ENCODE measurements at regions not wholly inside any gene's neighbourhood (a gene's known extent, or its start where the extent isn't known, plus 50 kb on each side); places are given as distances from the start of the nearest gene placed in this dataset.

DNA sequence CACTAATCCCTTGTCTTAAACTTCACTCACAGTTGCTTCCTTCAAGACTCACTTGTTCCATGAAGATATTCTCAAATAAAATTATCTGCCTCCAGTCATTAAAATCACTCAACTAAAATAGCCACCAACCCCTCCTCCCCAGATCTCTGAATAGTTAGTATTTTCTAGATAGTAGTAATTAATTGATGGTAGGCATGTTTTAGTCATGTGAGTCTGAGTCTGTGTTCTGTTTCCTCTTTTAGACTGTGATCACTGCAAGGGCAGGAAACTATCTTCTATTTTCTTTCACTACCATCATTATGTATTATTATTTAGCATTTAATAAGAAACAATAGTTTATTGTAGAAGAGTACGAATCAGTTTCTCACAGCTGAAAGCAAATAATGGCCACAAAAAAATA is 1080.5 kb downstream of the IGSF11 start:
- ATAC-seq (no peak), FAIRE-seq (no peak), DNase-seq (ENCODE audit: extremely low read depth in 1 of 4, low spot score in 3 of 4) (no peak)
- Histone ChIP-seq H3K4me2 (ENCODE audit: insufficient read depth, low read length) (no peak overlapping the region), H3K27me3 (ENCODE audit: control insufficient read depth in 2 of 2, insufficient read depth in 2 of 2, low read length in 2 of 2) (no peaks in the 10 kb centered on the region), H4K20me1 (replicated peaks; ENCODE audit: control insufficient read depth, insufficient read depth, low read length) (no peaks in the 10 kb centered on the region), H3K9me1 (ENCODE audit: control insufficient read depth, insufficient read depth, low read length) (no peaks in the 10 kb centered on the region), H2AFZ (ENCODE audit: low read depth, low read length) (no peak overlapping the region), H3K9ac (ENCODE audit: insufficient read depth in 1 of 2, low read depth in 2 of 2, low read length in 2 of 2) (no peak overlapping the region), H3K36me3 (ENCODE audit: control insufficient read depth, insufficient read depth, low read length) (no peaks in the 10 kb centered on the region), H3K79me2 (ENCODE audit: control insufficient read depth, insufficient read depth, low read length) (no peaks in the 10 kb centered on the region), H3K9me3 (replicated peaks; ENCODE audit: control insufficient read depth, insufficient read depth, low read depth, low read length) (no peaks in the 10 kb centered on the region), H3K27ac (ENCODE audit: extremely low read depth, low read depth, low read length) (no peak overlapping the region), H3K4me1 (replicated peaks in 1 of 2; ENCODE audit: control insufficient read depth in 2 of 2, insufficient read depth in 2 of 2, low read length in 2 of 2) (no peaks in the 10 kb centered on the region), H3K4me3 (no peak overlapping the region)
- TF ChIP-seq ZNF561 (CRISPR knock-in tag; conservative IDR thresholded peaks at IDR 0.05) (no peak), MECOM (CRISPR knock-in tag; IDR thresholded peaks at IDR 0.05) (no peak)
- in situ Hi-C loops (cut with MboI), result no loop called here
- no TSS peak for BruUV-seq (replicated peaks)
- POLR2A ChIA-PET, result no interaction called here
- CTCF ChIA-PET (ENCODE audit: low intra/inter-chr PET ratio), result no interaction called here
- intact Hi-C loops (cut with micrococcal nuclease), result no loop called here
- WGBS (ENCODE audit: insufficient coverage, low coverage, missing lambda C conversion rate), result 0% methylated on average over 1 of the region's 1 CpG

DNA sequence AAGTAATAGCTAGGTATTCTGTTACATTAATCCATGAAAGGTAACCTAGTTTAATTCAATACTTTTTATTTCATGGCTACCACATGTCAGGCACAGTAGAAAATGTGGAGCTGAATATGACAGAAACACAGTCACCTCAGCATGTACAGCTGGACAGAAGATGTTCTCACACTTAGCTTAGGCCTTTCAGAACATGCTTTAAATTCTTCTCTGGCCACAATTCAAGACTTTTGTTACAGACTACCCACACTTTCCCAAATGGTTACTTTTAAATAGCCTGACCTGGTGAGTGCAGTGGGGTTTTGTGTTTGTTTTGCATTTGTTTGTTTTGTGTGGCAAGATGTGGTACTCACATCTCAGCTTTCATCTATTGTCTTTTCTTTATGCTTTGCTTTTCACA is 1079.5 kb downstream of the IGSF11 start:
- intact Hi-C loops (cut with micrococcal nuclease), result no loop called here
- Histone ChIP-seq H3K9me3 (replicated peaks; ENCODE audit: control insufficient read depth, insufficient read depth, low read depth, low read length) (no peaks in the 10 kb centered on the region), H3K27me3 (ENCODE audit: control insufficient read depth in 2 of 2, insufficient read depth in 2 of 2, low read length in 2 of 2) (no peaks in the 10 kb centered on the region), H3K4me3 (no peak overlapping the region), H3K27ac (ENCODE audit: extremely low read depth, low read depth, low read length) (no peak overlapping the region), H3K4me1 (replicated peaks in 1 of 2; ENCODE audit: control insufficient read depth in 2 of 2, insufficient read depth in 2 of 2, low read length in 2 of 2) (no peaks in the 10 kb centered on the region), H3K36me3 (ENCODE audit: control insufficient read depth, insufficient read depth, low read length) (no peaks in the 10 kb centered on the region), H3K4me2 (ENCODE audit: insufficient read depth, low read length) (no peak overlapping the region), H3K9ac (ENCODE audit: insufficient read depth in 1 of 2, low read depth in 2 of 2, low read length in 2 of 2) (no peak overlapping the region), H4K20me1 (replicated peaks; ENCODE audit: control insufficient read depth, insufficient read depth, low read length) (no peaks in the 10 kb centered on the region), H2AFZ (ENCODE audit: low read depth, low read length) (no peak overlapping the region), H3K79me2 (ENCODE audit: control insufficient read depth, insufficient read depth, low read length) (no peaks in the 10 kb centered on the region), H3K9me1 (ENCODE audit: control insufficient read depth, insufficient read depth, low read length) (no peaks in the 10 kb centered on the region)
- TF ChIP-seq ZNF41 (CRISPR knock-in tag; conservative IDR thresholded peaks at IDR 0.05) (no peak), C11orf30 (IDR thresholded peaks at IDR 0.05; ENCODE audit: low read depth) (no peak), FOXK2 (conservative IDR thresholded peaks at IDR 0.05 in 1 of 2, IDR thresholded peaks at IDR 0.05 in 1 of 2; ENCODE audit: low read depth in 2 of 2) (no peak), MAFG (tag; conservative IDR thresholded peaks at IDR 0.05) (no peak), HDAC1 (IDR thresholded peaks at IDR 0.05) (no peak), RBBP5 (IDR thresholded peaks at IDR 0.05; ENCODE audit: borderline replicate concordance, insufficient read depth, low read length, poor library complexity, severe bottlenecking) (no peak), MYC (IDR thresholded peaks at IDR 0.05; ENCODE audit: low read depth, low read length) (no peak), MYC (CRISPR knock-in tag; IDR thresholded peaks at IDR 0.05; ENCODE audit: borderline replicate concordance, low read depth) (no peak), RBM34 (IDR thresholded peaks at IDR 0.05; ENCODE audit: borderline replicate concordance, insufficient read depth, low read length) (no peak), ARID2 (IDR thresholded peaks at IDR 0.05) (no peak)
- TF ChIP-seq, protein P1, sequence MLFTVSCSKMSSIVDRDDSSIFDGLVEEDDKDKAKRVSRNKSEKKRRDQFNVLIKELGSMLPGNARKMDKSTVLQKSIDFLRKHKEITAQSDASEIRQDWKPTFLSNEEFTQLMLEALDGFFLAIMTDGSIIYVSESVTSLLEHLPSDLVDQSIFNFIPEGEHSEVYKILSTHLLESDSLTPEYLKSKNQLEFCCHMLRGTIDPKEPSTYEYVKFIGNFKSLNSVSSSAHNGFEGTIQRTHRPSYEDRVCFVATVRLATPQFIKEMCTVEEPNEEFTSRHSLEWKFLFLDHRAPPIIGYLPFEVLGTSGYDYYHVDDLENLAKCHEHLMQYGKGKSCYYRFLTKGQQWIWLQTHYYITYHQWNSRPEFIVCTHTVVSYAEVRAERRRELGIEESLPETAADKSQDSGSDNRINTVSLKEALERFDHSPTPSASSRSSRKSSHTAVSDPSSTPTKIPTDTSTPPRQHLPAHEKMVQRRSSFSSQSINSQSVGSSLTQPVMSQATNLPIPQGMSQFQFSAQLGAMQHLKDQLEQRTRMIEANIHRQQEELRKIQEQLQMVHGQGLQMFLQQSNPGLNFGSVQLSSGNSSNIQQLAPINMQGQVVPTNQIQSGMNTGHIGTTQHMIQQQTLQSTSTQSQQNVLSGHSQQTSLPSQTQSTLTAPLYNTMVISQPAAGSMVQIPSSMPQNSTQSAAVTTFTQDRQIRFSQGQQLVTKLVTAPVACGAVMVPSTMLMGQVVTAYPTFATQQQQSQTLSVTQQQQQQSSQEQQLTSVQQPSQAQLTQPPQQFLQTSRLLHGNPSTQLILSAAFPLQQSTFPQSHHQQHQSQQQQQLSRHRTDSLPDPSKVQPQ (CRISPR knock-in tag; IDR thresholded peaks at IDR 0.05; ENCODE audit: borderline replicate concordance), result no peak
- BruUV-seq (replicated peaks), result no TSS peak
- DNase-seq (ENCODE audit: extremely low read depth in 1 of 4, low spot score in 3 of 4) (no peak), FAIRE-seq (no peak), ATAC-seq (no peak)
- POLR2A ChIA-PET, result no interaction called here
- CTCF ChIA-PET (ENCODE audit: low intra/inter-chr PET ratio), result no interaction called here
- in situ Hi-C loops (cut with MboI), result no loop called here

Measured in K562 (cell line).